HCEC 1CT (cell line): ENCODE measurements at regions not wholly inside any gene's neighbourhood (a gene's known extent, or its start where the extent isn't known, plus 50 kb on each side); places are given as distances from the start of the nearest gene placed in this dataset.

Experiments
- DNase-seq: peaks from one replicate; pipeline ENCODE4 v3.0.0-alpha.2; 2017

GRCh38 chrX:73768886-73769285, 83.6 kb downstream of the XIST start:
- DNase-seq = no peak

GRCh38 chrX:73768160-73768559, 84.4 kb downstream of the XIST start:
- DNase-seq = no peak

GRCh38 chrX:73767017-73767416, 85.5 kb downstream of the XIST start:
- no peak for DNase-seq

GRCh38 chrX:73766431-73766795, 86.1 kb downstream of the XIST start:
- DNase-seq = no peak

- DNase-seq = no peak
Measured at GRCh38 chrX:73765776-73766430, 86.6 kb downstream of the XIST start.

GRCh38 chrX:73758250-73758649, 94.3 kb downstream of the XIST start:
- DNase-seq = peak; percentile 1
